HepG2 (cell line): ENCODE measurements at regions not wholly inside any gene's neighbourhood (a gene's known extent, or its start where the extent isn't known, plus 50 kb on each side); places are given as distances from the start of the nearest gene placed in this dataset.

Experiments used
- ATAC-seq: fragments of 200-7000 bp; cut with Tn5 transposase; 3 replicates; pipeline ENCODE4 v1.9.1; 2020; ENCODE audit warnings: mild to moderate bottlenecking, moderate library complexity
- BruUV-seq: library from RNA; stranded (reverse); fragments of 400-500 nt; replicated peaks from 2 replicates; lab custom pipeline; 2021; lab: Mats Ljungman, UMichigan
- CTCF ChIA-PET: fragments of 300-600 bp; formaldehyde crosslinking; extraction: SDS; loops from one replicate; lab custom pipeline; 2021; ENCODE audit warnings: low total read pairs, inconsistent platforms, low intra/inter-chr PET ratio; lab: Yijun Ruan, JAX
- POLR2A ChIA-PET: fragments of 350-600 bp; sonication (Branson Sonifier 250); formaldehyde crosslinking; loops from one replicate; lab custom pipeline; 2020; ENCODE audit warnings: antibody characterized with exemption, inconsistent platforms; lab: Yijun Ruan, JAX
- DNase-seq: peaks from one replicate; pipeline ENCODE4 v3.0.0-alpha.2; 2015; ENCODE audit warnings: low spot score
- FAIRE-seq: peaks from 3 replicates; lab custom pipeline; 2011; peaks lifted over from hg19 to GRCh38; lab: Jason Lieb, UNC
- H2AFZ ChIP-seq: one replicate; pipeline ENCODE4 v1.6.1; 2011; ENCODE audit warnings: low read length, inconsistent platforms
- H3K27ac ChIP-seq: fragments of 300-600 bp; 3 replicates; pipeline ENCODE4 v1.8.0; 2011; ENCODE audit warnings: mixed run types, mild to moderate bottlenecking, mixed read lengths, low read length, inconsistent platforms; ENCODE audit not compliant: insufficient read depth; ENCODE audit errors: extremely low read length
- H3K27me3 ChIP-seq, 2 experiments: fragments of 200-600 bp in 1 of 2; 2 replicates in 1 of 2; 3 replicates in 1 of 2; pipeline versions ENCODE4 v1.6.0 to v1.8.0; 2011; ENCODE audit warnings: low read length in 2 of 2, mild to moderate bottlenecking in 2 of 2, moderate library complexity in 2 of 2, inconsistent platforms in 1 of 2; ENCODE audit not compliant: insufficient read depth in 2 of 2, control insufficient read depth in 1 of 2
- H3K36me3 ChIP-seq, 2 experiments: fragments of 200-600 bp in 1 of 2; replicated peaks in 1 of 2; 2 replicates in 1 of 2; 3 replicates in 1 of 2; pipeline versions ENCODE4 v1.5.1 to v1.8.0; 2011; ENCODE audit warnings: low read length in 2 of 2, inconsistent platforms in 1 of 2; ENCODE audit not compliant: insufficient read depth in 2 of 2, control insufficient read depth in 1 of 2
- H3K4me1 ChIP-seq: 2 replicates; pipeline ENCODE4 v1.5.1; 2012; ENCODE audit warnings: low read length, inconsistent platforms; ENCODE audit not compliant: insufficient read depth
- H3K4me2 ChIP-seq: 2 replicates; pipeline ENCODE4 v1.6.0; 2011; ENCODE audit warnings: low read depth, low read length, inconsistent platforms
- H3K4me3 ChIP-seq, 3 experiments: fragments of 200-600 bp in 1 of 3; sonication (generic), shearing (Covaris generic) in 1 of 3; replicated peaks in 1 of 3; 2 replicates each; pipeline ENCODE4 v1.5.1; 2011 to 2016; ENCODE audit warnings: low read length in 3 of 3, inconsistent platforms in 2 of 3, low read depth in 2 of 3, mild to moderate bottlenecking in 2 of 3, control low read depth in 1 of 3, mixed read lengths in 1 of 3; ENCODE audit not compliant: insufficient read depth in 1 of 3
- H3K79me2 ChIP-seq: one replicate; pipeline ENCODE4 v1.6.1; 2011; ENCODE audit warnings: low read length, inconsistent platforms; ENCODE audit not compliant: insufficient read depth
- H3K9ac ChIP-seq: 2 replicates; pipeline ENCODE4 v1.6.0; 2011; ENCODE audit warnings: mild to moderate bottlenecking, low read depth, low read length, inconsistent platforms; ENCODE audit not compliant: insufficient read depth
- H3K9me3 ChIP-seq: 2 replicates; pipeline ENCODE4 v1.5.1; 2012; ENCODE audit warnings: mild to moderate bottlenecking, low read length
- H4K20me1 ChIP-seq: 2 replicates; pipeline ENCODE4 v1.6.0; 2011; ENCODE audit warnings: inconsistent platforms, mild to moderate bottlenecking, low read length, moderate library complexity; ENCODE audit not compliant: insufficient read depth
- AKAP8 ChIP-seq: sonication (generic); formaldehyde crosslinking; IDR thresholded peaks from 2 replicates; pipeline ENCODE4 v1.5.1; 2020; ENCODE audit warnings: mild to moderate bottlenecking, missing genetic modification reagents
- CERS6 ChIP-seq: sonication (generic); formaldehyde crosslinking; IDR thresholded peaks from 2 replicates; pipeline ENCODE4 v1.5.0; 2020; ENCODE audit warnings: missing genetic modification reagents
- CHCHD3 ChIP-seq: sonication (generic); formaldehyde crosslinking; IDR thresholded peaks from 2 replicates; pipeline ENCODE4 v1.8.0; 2022; ENCODE audit warnings: mild to moderate bottlenecking, missing genetic modification reagents, moderate library complexity
- DZIP1 ChIP-seq: sonication (generic); formaldehyde crosslinking; IDR thresholded peaks from 2 replicates; pipeline ENCODE4 v1.5.0; 2020; ENCODE audit warnings: mild to moderate bottlenecking, missing genetic modification reagents
- HIC2 ChIP-seq: sonication (generic); formaldehyde crosslinking; IDR thresholded peaks from 2 replicates; pipeline ENCODE4 v1.9.0; 2022; ENCODE audit warnings: low read depth, missing genetic modification reagents
- HMGA1 ChIP-seq: sonication (generic); formaldehyde crosslinking; conservative IDR thresholded peaks from 2 replicates; pipeline ENCODE4 v1.4.0; 2020; ENCODE audit warnings: missing genetic modification reagents
- KAT2B ChIP-seq: fragments of 150-350 bp; IDR thresholded peaks from 2 replicates; pipeline ENCODE4 v1.6.1; 2014; ENCODE audit warnings: low read depth, low read length, borderline replicate concordance
- KLF12 ChIP-seq: sonication (generic); formaldehyde crosslinking; IDR thresholded peaks from 2 replicates; pipeline ENCODE4 v1.4.0; 2020; ENCODE audit warnings: missing genetic modification reagents, borderline replicate concordance
- MEIS2 ChIP-seq: sonication (generic); formaldehyde crosslinking; IDR thresholded peaks from 2 replicates; pipeline ENCODE4 v1.9.0; 2021; ENCODE audit warnings: mild to moderate bottlenecking, missing genetic modification reagents
- MXD3 ChIP-seq: IDR thresholded peaks from 2 replicates; pipeline ENCODE4 v1.6.1; 2016; ENCODE audit warnings: mild to moderate bottlenecking, missing biosample characterization, missing genetic modification reagents
- NR2F2 ChIP-seq: IDR thresholded peaks from 2 replicates; pipeline ENCODE4 v1.6.1; 2012; ENCODE audit warnings: low read depth, inconsistent platforms, borderline replicate concordance
- SMAD9 ChIP-seq: sonication (generic); formaldehyde crosslinking; IDR thresholded peaks from 2 replicates; pipeline ENCODE4 v1.5.1; 2020; ENCODE audit warnings: mild to moderate bottlenecking, missing genetic modification reagents
- ZBTB1 ChIP-seq: sonication (generic); formaldehyde crosslinking; IDR thresholded peaks from 2 replicates; pipeline ENCODE4 v1.4.0; 2020; ENCODE audit warnings: missing genetic modification reagents, borderline replicate concordance
- ZBTB7B ChIP-seq: sonication (generic); formaldehyde crosslinking; IDR thresholded peaks from 2 replicates; pipeline ENCODE4 v1.4.0; 2020; ENCODE audit warnings: missing genetic modification reagents
- ZNF460 ChIP-seq: sonication (generic); formaldehyde crosslinking; IDR thresholded peaks from 2 replicates; pipeline ENCODE4 v1.5.1; 2020; ENCODE audit warnings: missing genetic modification reagents, mild to moderate bottlenecking, borderline replicate concordance
- ZNF891 ChIP-seq: sonication (generic); formaldehyde crosslinking; IDR thresholded peaks from 2 replicates; pipeline ENCODE4 v1.5.0; 2020; ENCODE audit warnings: mild to moderate bottlenecking, missing genetic modification reagents
- ZSCAN30 ChIP-seq: sonication (generic); formaldehyde crosslinking; IDR thresholded peaks from 2 replicates; pipeline ENCODE4 v1.5.0; 2020; ENCODE audit warnings: mild to moderate bottlenecking, missing genetic modification reagents
- WGBS: methylation state at CpG from one replicate; pipeline ENCODE4 v1.1.6; 2017; ENCODE audit warnings: low lambda C conversion rate; 5-methylcytosine and 5-hydroxymethylcytosine counted together
- in situ Hi-C: cut with HindIII; loops from 2 replicates; pipeline ENCODE4 v1.10.0; 2017; ENCODE audit warnings: low pct_unique_long_range_greater_than_20kb; ENCODE audit not compliant: extremely low pct_ligation_motif_present
- intact Hi-C: fragments of 100-400 bp; cut with micrococcal nuclease; formaldehyde crosslinking; loops from one replicate; pipeline ENCODE4 v1.10.0; 2022; ENCODE audit not compliant: unreplicated experiment

- TF ChIP-seq HIC2 (CRISPR knock-in tag) = no peak
- TF ChIP-seq KLF12 (CRISPR knock-in tag) = no peak
- no peak for TF ChIP-seq CHCHD3 (CRISPR knock-in tag)
- TF ChIP-seq ZNF460 (CRISPR knock-in tag) = no peak
- no peak for TF ChIP-seq ZBTB7B (CRISPR knock-in tag)
These were observed 126.2 kb upstream of the KLF6 start (continued) for GRCh38 chr10:3911241-3911640.

GRCh38 chr10:3909339-3909738 lies 124.3 kb upstream of the KLF6 start:
- intact Hi-C loops (loop anchor here (5.0 kb wide), 1 partner anchor 122 kb away; the partner anchor contains the start of gene KLF6), in situ Hi-C loops (no loop called here)
- POLR2A ChIA-PET = interaction anchor here (0.7 kb wide), 1 partner anchor 148 kb away, joined by 3 read pairs; no protein-coding TSS in a partner anchor
- FAIRE-seq (no peak), DNase-seq (no peak), ATAC-seq (no peak)
- Histone ChIP-seq H4K20me1 (no peaks in the 10 kb centered on the region), H3K27ac (no peak overlapping the region), H3K4me3 (no peak overlapping the region), H3K4me2 (no peak overlapping the region), H3K4me1 (peaks cover 29% of the 10 kb centered on the region), H2AFZ (no peak overlapping the region), H3K27me3 (0 out of 5 replicates have a peak, but pooled peaks cover 0 to 2% of the 10 kb centered on the region in 2 experiments), H3K79me2 (no peaks in the 10 kb centered on the region), H3K9me3 (no peaks in the 10 kb centered on the region), H3K36me3 (no peaks in the 10 kb centered on the region), H3K9ac (no peak overlapping the region)
- WGBS = 90% methylated on average over 14 of the region's 14 CpGs
- TF ChIP-seq ZSCAN30 (CRISPR knock-in tag) (no peak), MXD3 (no peak), DZIP1 (CRISPR knock-in tag) (no peak), AKAP8 (no peak), SMAD9 (no peak), CERS6 (CRISPR knock-in tag) (no peak), KAT2B (no peak), HMGA1 (no peak), ZNF891 (CRISPR knock-in tag) (no peak), MEIS2 (CRISPR knock-in tag) (no peak), ZBTB1 (CRISPR knock-in tag) (no peak), NR2F2 (no peak)
- BruUV-seq = no TSS peak
- CTCF ChIA-PET = no interaction called here
